ENCODE measurements at regions not wholly inside any gene's neighbourhood (a gene's known extent, or its start where the extent isn't known, plus 50 kb on each side); places are given as distances from the start of the nearest gene placed in this dataset.
"Not testable (repeated sequence)": the region's sequence is repeated elsewhere in the genome, so short reads cannot be mapped to it uniquely, and the experiment has no call there.

GRCh38 chr9:113719919-113720318 is 156.2 kb upstream of the ZNF618 start:
- H3K27me3 Mint-ChIP-seq (ENCODE audit: low read depth) = peaks cover 2% of the 10 kb centered on the region

GRCh38 chr9:113720495-113720894 is 155.6 kb upstream of the ZNF618 start:
- H3K4me1 Mint-ChIP-seq (ENCODE audit: low read depth) = no peaks in the 10 kb centered on the region
- no peak overlapping the region for H3K4me3 Mint-ChIP-seq (ENCODE audit: low read depth)
- no peaks in the 10 kb centered on the region for H3K36me3 Mint-ChIP-seq (ENCODE audit: low read depth)
- DNase-seq (ENCODE audit: low spot score) = no peak
- H3K9me3 Mint-ChIP-seq = no peaks in the 10 kb centered on the region
- intact Hi-C loops (cut with micrococcal nuclease) = no loop called here
- H3K27ac Mint-ChIP-seq = no peak overlapping the region
- peaks cover 2% of the 10 kb centered on the region for H3K27me3 Mint-ChIP-seq (ENCODE audit: low read depth)

More at GRCh38 chr9:113719919-113720318, 156.2 kb upstream of the ZNF618 start:
- Mint-ChIP-seq H3K27ac (no peak overlapping the region), H3K9me3 (no peaks in the 10 kb centered on the region), H3K4me3 (ENCODE audit: low read depth) (no peak overlapping the region), H3K4me1 (ENCODE audit: low read depth) (no peaks in the 10 kb centered on the region), H3K36me3 (ENCODE audit: low read depth) (no peaks in the 10 kb centered on the region)
- no peak for DNase-seq (ENCODE audit: low spot score)
- intact Hi-C loops (cut with micrococcal nuclease) = no loop called here

GRCh38 chr9:113721856-113722255 is 154.3 kb upstream of the ZNF618 start:
- no peak for DNase-seq (ENCODE audit: low spot score)
- H3K9me3 Mint-ChIP-seq = no peaks in the 10 kb centered on the region
- H3K36me3 Mint-ChIP-seq (ENCODE audit: low read depth) = no peaks in the 10 kb centered on the region
- H3K4me3 Mint-ChIP-seq (ENCODE audit: low read depth) = no peak overlapping the region
- peaks cover 2% of the 10 kb centered on the region for H3K27me3 Mint-ChIP-seq (ENCODE audit: low read depth)
- no peaks in the 10 kb centered on the region for H3K4me1 Mint-ChIP-seq (ENCODE audit: low read depth)
- intact Hi-C loops (cut with micrococcal nuclease) = no loop called here
- no peak overlapping the region for H3K27ac Mint-ChIP-seq

GRCh38 chr9:113724202-113724601 is 151.9 kb upstream of the ZNF618 start:
- no peak overlapping the region for H3K4me3 Mint-ChIP-seq (ENCODE audit: low read depth)
- no peak for DNase-seq (ENCODE audit: low spot score)

GRCh38 chr9:113728989-113729388 is 147.1 kb upstream of the ZNF618 start:
- Mint-ChIP-seq H3K36me3 (ENCODE audit: low read depth) (no peaks in the 10 kb centered on the region), H3K4me3 (ENCODE audit: low read depth) (no peak overlapping the region), H3K27ac (no peak overlapping the region), H3K9me3 (peaks cover 8% of the 10 kb centered on the region), H3K4me1 (ENCODE audit: low read depth) (no peaks in the 10 kb centered on the region), H3K27me3 (ENCODE audit: low read depth) (no peaks in the 10 kb centered on the region)
- intact Hi-C loops (cut with micrococcal nuclease) = no loop called here
- DNase-seq (ENCODE audit: low spot score) = no peak

More at GRCh38 chr9:113724202-113724601, 151.9 kb upstream of the ZNF618 start:
- Mint-ChIP-seq H3K27me3 (ENCODE audit: low read depth) (no peaks in the 10 kb centered on the region), H3K36me3 (ENCODE audit: low read depth) (no peaks in the 10 kb centered on the region), H3K4me1 (ENCODE audit: low read depth) (no peaks in the 10 kb centered on the region), H3K27ac (no peak overlapping the region), H3K9me3 (peaks cover 4% of the 10 kb centered on the region)
- intact Hi-C loops (cut with micrococcal nuclease) = no loop called here

GRCh38 chr9:113734826-113735225 is 141.3 kb upstream of the ZNF618 start:
- no peak overlapping the region for H3K27ac Mint-ChIP-seq
- H3K4me1 Mint-ChIP-seq (ENCODE audit: low read depth) = no peaks in the 10 kb centered on the region
- H3K36me3 Mint-ChIP-seq (ENCODE audit: low read depth) = no peaks in the 10 kb centered on the region
- H3K9me3 Mint-ChIP-seq = peaks cover 2% of the 10 kb centered on the region
- H3K27me3 Mint-ChIP-seq (ENCODE audit: low read depth) = no peaks in the 10 kb centered on the region
- no peak for DNase-seq (ENCODE audit: low spot score)
- H3K4me3 Mint-ChIP-seq (ENCODE audit: low read depth) = no peak overlapping the region
- intact Hi-C loops (cut with micrococcal nuclease) = no loop called here

- intact Hi-C loops (cut with micrococcal nuclease) = no loop called here
- Mint-ChIP-seq H3K36me3 (ENCODE audit: low read depth) (no peaks in the 10 kb centered on the region), H3K4me3 (ENCODE audit: low read depth) (no peak overlapping the region), H3K4me1 (ENCODE audit: low read depth) (no peaks in the 10 kb centered on the region), H3K9me3 (no peaks in the 10 kb centered on the region), H3K27me3 (ENCODE audit: low read depth) (no peaks in the 10 kb centered on the region), H3K27ac (no peak overlapping the region)
- DNase-seq (ENCODE audit: low spot score) = no peak
Measured at GRCh38 chr9:113737517-113738271, 138.4 kb upstream of the ZNF618 start.

- H3K4me1 Mint-ChIP-seq (ENCODE audit: low read depth) = no peaks in the 10 kb centered on the region
- no peak for DNase-seq (ENCODE audit: low spot score)
- intact Hi-C loops (cut with micrococcal nuclease) = no loop called here
- no peak overlapping the region for H3K4me3 Mint-ChIP-seq (ENCODE audit: low read depth)
- H3K9me3 Mint-ChIP-seq = no peaks in the 10 kb centered on the region
- H3K36me3 Mint-ChIP-seq (ENCODE audit: low read depth) = no peaks in the 10 kb centered on the region
- H3K27me3 Mint-ChIP-seq (ENCODE audit: low read depth) = no peaks in the 10 kb centered on the region
- no peak overlapping the region for H3K27ac Mint-ChIP-seq
Measured at GRCh38 chr9:113738496-113738892, 137.6 kb upstream of the ZNF618 start.

GRCh38 chr9:113738893-113739604 is 137.1 kb upstream of the ZNF618 start:
- no peak for DNase-seq (ENCODE audit: low spot score)
- intact Hi-C loops (cut with micrococcal nuclease) = no loop called here
- H3K27me3 Mint-ChIP-seq (ENCODE audit: low read depth) = no peaks in the 10 kb centered on the region
- H3K9me3 Mint-ChIP-seq = no peaks in the 10 kb centered on the region
- H3K27ac Mint-ChIP-seq = no peak overlapping the region
- no peak overlapping the region for H3K4me3 Mint-ChIP-seq (ENCODE audit: low read depth)
- no peaks in the 10 kb centered on the region for H3K4me1 Mint-ChIP-seq (ENCODE audit: low read depth)
- no peaks in the 10 kb centered on the region for H3K36me3 Mint-ChIP-seq (ENCODE audit: low read depth)

GRCh38 chr9:113739605-113740507 is 136.3 kb upstream of the ZNF618 start:
- H3K27ac Mint-ChIP-seq; H3K4me1 Mint-ChIP-seq (ENCODE audit: low read depth); intact Hi-C loops (cut with micrococcal nuclease); H3K36me3 Mint-ChIP-seq (ENCODE audit: low read depth); H3K4me3 Mint-ChIP-seq (ENCODE audit: low read depth); H3K27me3 Mint-ChIP-seq (ENCODE audit: low read depth); H3K9me3 Mint-ChIP-seq; DNase-seq (ENCODE audit: low spot score): not testable (repeated sequence)

- H3K27me3 Mint-ChIP-seq (ENCODE audit: low read depth); H3K36me3 Mint-ChIP-seq (ENCODE audit: low read depth); DNase-seq (ENCODE audit: low spot score); H3K9me3 Mint-ChIP-seq; H3K27ac Mint-ChIP-seq; H3K4me3 Mint-ChIP-seq (ENCODE audit: low read depth); H3K4me1 Mint-ChIP-seq (ENCODE audit: low read depth); intact Hi-C loops (cut with micrococcal nuclease): not testable (repeated sequence)
Measured at GRCh38 chr9:113740508-113741500, 135.3 kb upstream of the ZNF618 start.
